HepG2 (cell line): ENCODE measurements at regions not wholly inside any gene's neighbourhood (a gene's known extent, or its start where the extent isn't known, plus 50 kb on each side); places are given as distances from the start of the nearest gene placed in this dataset.

Experiments
- ATAC-seq: fragments of 200-7000 bp; cut with Tn5 transposase; 3 replicates; pipeline ENCODE4 v1.9.1; 2020; ENCODE audit warnings: mild to moderate bottlenecking, moderate library complexity
- BruUV-seq: library from RNA; stranded (reverse); fragments of 400-500 nt; replicated peaks from 2 replicates; lab custom pipeline; 2021; lab: Mats Ljungman, UMichigan
- CTCF ChIA-PET: fragments of 300-600 bp; formaldehyde crosslinking; extraction: SDS; loops from one replicate; lab custom pipeline; 2021; ENCODE audit warnings: low total read pairs, inconsistent platforms, low intra/inter-chr PET ratio; lab: Yijun Ruan, JAX
- POLR2A ChIA-PET: fragments of 350-600 bp; sonication (Branson Sonifier 250); formaldehyde crosslinking; loops from one replicate; lab custom pipeline; 2020; ENCODE audit warnings: antibody characterized with exemption, inconsistent platforms; lab: Yijun Ruan, JAX
- DNase-seq: peaks from one replicate; pipeline ENCODE4 v3.0.0-alpha.2; 2015; ENCODE audit warnings: low spot score
- FAIRE-seq: peaks from 3 replicates; lab custom pipeline; 2011; peaks lifted over from hg19 to GRCh38; lab: Jason Lieb, UNC
- H2AFZ ChIP-seq: one replicate; pipeline ENCODE4 v1.6.1; 2011; ENCODE audit warnings: low read length, inconsistent platforms
- H3K27ac ChIP-seq: fragments of 300-600 bp; 3 replicates; pipeline ENCODE4 v1.8.0; 2011; ENCODE audit warnings: mixed run types, mild to moderate bottlenecking, mixed read lengths, low read length, inconsistent platforms; ENCODE audit not compliant: insufficient read depth; ENCODE audit errors: extremely low read length
- H3K27me3 ChIP-seq, 2 experiments: fragments of 200-600 bp in 1 of 2; 2 replicates in 1 of 2; 3 replicates in 1 of 2; pipeline versions ENCODE4 v1.6.0 to v1.8.0; 2011; ENCODE audit warnings: low read length in 2 of 2, mild to moderate bottlenecking in 2 of 2, moderate library complexity in 2 of 2, inconsistent platforms in 1 of 2; ENCODE audit not compliant: insufficient read depth in 2 of 2, control insufficient read depth in 1 of 2
- H3K36me3 ChIP-seq, 2 experiments: fragments of 200-600 bp in 1 of 2; replicated peaks in 1 of 2; 2 replicates in 1 of 2; 3 replicates in 1 of 2; pipeline versions ENCODE4 v1.5.1 to v1.8.0; 2011; ENCODE audit warnings: low read length in 2 of 2, inconsistent platforms in 1 of 2; ENCODE audit not compliant: insufficient read depth in 2 of 2, control insufficient read depth in 1 of 2
- H3K4me1 ChIP-seq: 2 replicates; pipeline ENCODE4 v1.5.1; 2012; ENCODE audit warnings: low read length, inconsistent platforms; ENCODE audit not compliant: insufficient read depth
- H3K4me2 ChIP-seq: 2 replicates; pipeline ENCODE4 v1.6.0; 2011; ENCODE audit warnings: low read depth, low read length, inconsistent platforms
- H3K4me3 ChIP-seq, 3 experiments: fragments of 200-600 bp in 1 of 3; sonication (generic), shearing (Covaris generic) in 1 of 3; replicated peaks in 1 of 3; 2 replicates each; pipeline ENCODE4 v1.5.1; 2011 to 2016; ENCODE audit warnings: low read length in 3 of 3, inconsistent platforms in 2 of 3, low read depth in 2 of 3, mild to moderate bottlenecking in 2 of 3, control low read depth in 1 of 3, mixed read lengths in 1 of 3; ENCODE audit not compliant: insufficient read depth in 1 of 3
- H3K79me2 ChIP-seq: one replicate; pipeline ENCODE4 v1.6.1; 2011; ENCODE audit warnings: low read length, inconsistent platforms; ENCODE audit not compliant: insufficient read depth
- H3K9ac ChIP-seq: 2 replicates; pipeline ENCODE4 v1.6.0; 2011; ENCODE audit warnings: mild to moderate bottlenecking, low read depth, low read length, inconsistent platforms; ENCODE audit not compliant: insufficient read depth
- H3K9me3 ChIP-seq: 2 replicates; pipeline ENCODE4 v1.5.1; 2012; ENCODE audit warnings: mild to moderate bottlenecking, low read length
- H4K20me1 ChIP-seq: 2 replicates; pipeline ENCODE4 v1.6.0; 2011; ENCODE audit warnings: inconsistent platforms, mild to moderate bottlenecking, low read length, moderate library complexity; ENCODE audit not compliant: insufficient read depth
- GATA4 ChIP-seq: sonication (generic); IDR thresholded peaks from 2 replicates; pipeline ENCODE4 v1.6.1; 2016; ENCODE audit warnings: antibody characterized with exemption, low read depth, borderline replicate concordance
- KDM5B ChIP-seq: sonication (generic); formaldehyde crosslinking; IDR thresholded peaks from 2 replicates; pipeline ENCODE4 v1.4.0; 2020; ENCODE audit warnings: missing genetic modification reagents, mild to moderate bottlenecking, borderline replicate concordance
- MEIS1 ChIP-seq: sonication (generic); formaldehyde crosslinking; IDR thresholded peaks from 2 replicates; pipeline ENCODE4 v1.9.0; 2021; ENCODE audit warnings: mild to moderate bottlenecking, missing genetic modification reagents, moderate library complexity, borderline replicate concordance
- MTF1 ChIP-seq: sonication (generic); formaldehyde crosslinking; IDR thresholded peaks from 2 replicates; pipeline ENCODE4 v1.5.0; 2020; ENCODE audit warnings: missing genetic modification reagents
- RARA ChIP-seq: IDR thresholded peaks from 2 replicates; pipeline ENCODE4 v1.6.1; 2016; ENCODE audit warnings: missing genetic modification reagents, missing compliant biosample characterization
- REXO4 ChIP-seq: sonication (generic); formaldehyde crosslinking; IDR thresholded peaks from 2 replicates; pipeline ENCODE4 v1.8.0; 2022; ENCODE audit warnings: missing genetic modification reagents, mild to moderate bottlenecking, borderline replicate concordance
- SNRNP70 ChIP-seq: fragments of 200-400 bp; formaldehyde crosslinking; IDR thresholded peaks from 2 replicates; pipeline ENCODE4 v1.6.1; 2017; ENCODE audit warnings: mild to moderate bottlenecking, low read depth, low read length, moderate library complexity
- ZMYM4 ChIP-seq: sonication (generic); formaldehyde crosslinking; IDR thresholded peaks from 2 replicates; pipeline ENCODE4 v1.8.1; 2023; ENCODE audit warnings: mild to moderate bottlenecking, missing genetic modification reagents
- ZNF460 ChIP-seq: sonication (generic); formaldehyde crosslinking; IDR thresholded peaks from 2 replicates; pipeline ENCODE4 v1.5.1; 2020; ENCODE audit warnings: missing genetic modification reagents, mild to moderate bottlenecking, borderline replicate concordance
- ZNF496 ChIP-seq: sonication (generic); formaldehyde crosslinking; IDR thresholded peaks from 2 replicates; pipeline ENCODE4 v1.8.1; 2023; ENCODE audit warnings: mild to moderate bottlenecking, moderate library complexity, missing genetic modification reagents; ENCODE audit not compliant: insufficient replicate concordance
- WGBS: methylation state at CpG from one replicate; pipeline ENCODE4 v1.1.6; 2017; ENCODE audit warnings: low lambda C conversion rate; 5-methylcytosine and 5-hydroxymethylcytosine counted together
- in situ Hi-C: cut with HindIII; loops from 2 replicates; pipeline ENCODE4 v1.10.0; 2017; ENCODE audit warnings: low pct_unique_long_range_greater_than_20kb; ENCODE audit not compliant: extremely low pct_ligation_motif_present
- intact Hi-C: fragments of 100-400 bp; cut with micrococcal nuclease; formaldehyde crosslinking; loops from one replicate; pipeline ENCODE4 v1.10.0; 2022; ENCODE audit not compliant: unreplicated experiment
- TF ChIP-seq, protein P1 (sequence below), 2 experiments: sonication (generic) in 1 of 2; formaldehyde crosslinking in 1 of 2; IDR thresholded peaks; 2 replicates each; pipeline versions ENCODE4 v1.4.0 to v1.6.1; 2018 to 2020; ENCODE audit warnings: missing genetic modification reagents in 2 of 2, borderline replicate concordance in 1 of 2, low read depth in 1 of 2, mild to moderate bottlenecking in 1 of 2, missing biosample characterization in 1 of 2
- TF ChIP-seq, protein P2 (sequence below): sonication (generic); formaldehyde crosslinking; IDR thresholded peaks from 2 replicates; pipeline ENCODE4 v1.4.0; 2020; ENCODE audit warnings: low read depth, missing genetic modification reagents
- TF ChIP-seq, protein P3 (sequence below): sonication (generic); formaldehyde crosslinking; IDR thresholded peaks from 2 replicates; pipeline ENCODE4 v1.4.0; 2020; ENCODE audit warnings: mild to moderate bottlenecking, low read depth, missing genetic modification reagents
- TF ChIP-seq, protein P4 (sequence below): IDR thresholded peaks from 2 replicates; pipeline ENCODE4 v1.6.1; 2018; ENCODE audit warnings: missing genetic modification reagents, mild to moderate bottlenecking, missing compliant biosample characterization

DNA sequence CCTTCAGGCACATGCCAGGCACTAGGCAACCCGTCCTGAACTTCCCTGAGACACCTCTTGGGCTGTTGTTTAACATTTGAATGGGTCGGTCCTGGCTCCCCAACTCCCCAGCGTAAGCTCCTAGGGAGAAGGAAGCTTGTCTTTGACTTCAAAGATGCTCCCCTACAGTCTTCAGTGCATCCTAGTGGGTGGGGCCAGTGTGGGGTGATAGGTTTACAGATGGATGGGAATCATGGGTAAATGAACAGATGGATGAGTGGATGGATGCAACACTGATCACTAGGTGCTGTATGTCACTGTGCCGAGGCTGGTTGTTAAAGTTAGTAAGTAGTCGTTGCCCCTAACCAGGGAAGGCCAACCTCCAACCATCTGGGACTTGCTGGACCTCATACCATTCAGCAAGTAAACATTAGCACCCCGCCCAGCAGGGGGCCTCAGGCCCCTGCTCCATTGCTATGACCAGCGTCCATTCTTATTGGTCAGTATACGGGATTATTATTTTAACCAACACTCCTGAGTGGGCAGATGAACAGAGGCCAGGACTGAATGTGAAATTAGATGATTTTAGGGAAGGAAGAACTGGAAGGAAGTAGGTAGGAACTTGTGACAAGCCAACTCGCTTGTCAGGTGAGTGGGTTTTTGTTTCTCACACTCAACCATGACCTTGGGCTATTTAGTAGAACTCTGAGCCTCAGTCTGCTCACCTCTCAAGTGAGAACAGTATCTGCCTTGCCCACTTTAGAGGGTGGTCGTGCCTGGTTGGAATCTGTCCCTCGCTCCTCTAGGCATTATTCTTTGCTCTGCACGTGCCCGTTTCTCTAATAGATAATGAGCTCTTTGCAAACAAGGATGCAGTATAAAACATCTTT lies 82.9 kb upstream of the FOXP4 start:
- peak overlapping the region in 1 of 3 experiments; percentile 24; a peak in 1 of 6 replicates for H3K4me3 ChIP-seq
- no peak overlapping the region for H3K9ac ChIP-seq
- intact Hi-C loops: loop anchor here (1.0 to 2.0 kb wide), 4 partner anchors 61 to 129 kb away; partner anchors contain the start of gene FOXP4
- in situ Hi-C loops: loop anchor here (5.0 kb wide), 2 partner anchors 129 to 219 kb away; no protein-coding TSS in a partner anchor
- ChIA-PET POLR2A (interaction anchor here (1.2 to 2.1 kb wide), 4 partner anchors 34 to 132 kb away, joined by 4 to 12 read pairs (median 7); no protein-coding TSS in a partner anchor), CTCF (interaction anchor here (0.9 to 4.8 kb wide), 5 partner anchors 94 to 139 kb away, joined by 3 to 66 read pairs (median 6); no protein-coding TSS in a partner anchor)
- no TSS peak for BruUV-seq
- no peak overlapping the region for H2AFZ ChIP-seq
- no peaks in the 10 kb centered on the region for H3K79me2 ChIP-seq
- H3K27me3 ChIP-seq: peaks cover 0 to 24% of the 10 kb centered on the region in 2 experiments
- WGBS: 11% methylated on average over 13 of the region's 13 CpGs
- no peaks in the 10 kb centered on the region for H4K20me1 ChIP-seq
- ATAC-seq: peak; percentile 92
- H3K36me3 ChIP-seq: no peaks in the 10 kb centered on the region
- FAIRE-seq: peak; percentile 84
- peaks cover 58% of the 10 kb centered on the region for H3K4me1 ChIP-seq
- no peak overlapping the region for H3K27ac ChIP-seq
- H3K4me2 ChIP-seq: peak overlapping the region; percentile 34
- H3K9me3 ChIP-seq: no peaks in the 10 kb centered on the region
- DNase-seq: peak; percentile 77
- no peak for TF ChIP-seq RARA (CRISPR knock-in tag)
- TF ChIP-seq, protein P1, sequence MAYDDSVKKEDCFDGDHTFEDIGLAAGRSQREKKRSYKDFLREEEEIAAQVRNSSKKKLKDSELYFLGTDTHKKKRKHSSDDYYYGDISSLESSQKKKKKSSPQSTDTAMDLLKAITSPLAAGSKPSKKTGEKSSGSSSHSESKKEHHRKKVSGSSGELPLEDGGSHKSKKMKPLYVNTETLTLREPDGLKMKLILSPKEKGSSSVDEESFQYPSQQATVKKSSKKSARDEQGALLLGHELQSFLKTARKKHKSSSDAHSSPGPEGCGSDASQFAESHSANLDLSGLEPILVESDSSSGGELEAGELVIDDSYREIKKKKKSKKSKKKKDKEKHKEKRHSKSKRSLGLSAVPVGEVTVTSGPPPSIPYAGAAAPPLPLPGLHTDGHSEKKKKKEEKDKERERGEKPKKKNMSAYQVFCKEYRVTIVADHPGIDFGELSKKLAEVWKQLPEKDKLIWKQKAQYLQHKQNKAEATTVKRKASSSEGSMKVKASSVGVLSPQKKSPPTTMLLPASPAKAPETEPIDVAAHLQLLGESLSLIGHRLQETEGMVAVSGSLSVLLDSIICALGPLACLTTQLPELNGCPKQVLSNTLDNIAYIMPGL (CRISPR knock-in tag; IDR thresholded peaks at IDR 0.05; ENCODE audit: borderline replicate concordance in 1 of 2, low read depth in 1 of 2): peak; percentile 36 to 64; a peak in 1 of 4 replicates
- TF ChIP-seq ZMYM4 (CRISPR knock-in tag): no peak
- no peak for TF ChIP-seq REXO4 (CRISPR knock-in tag)
- TF ChIP-seq KDM5B (CRISPR knock-in tag): no peak
- TF ChIP-seq, protein P2, sequence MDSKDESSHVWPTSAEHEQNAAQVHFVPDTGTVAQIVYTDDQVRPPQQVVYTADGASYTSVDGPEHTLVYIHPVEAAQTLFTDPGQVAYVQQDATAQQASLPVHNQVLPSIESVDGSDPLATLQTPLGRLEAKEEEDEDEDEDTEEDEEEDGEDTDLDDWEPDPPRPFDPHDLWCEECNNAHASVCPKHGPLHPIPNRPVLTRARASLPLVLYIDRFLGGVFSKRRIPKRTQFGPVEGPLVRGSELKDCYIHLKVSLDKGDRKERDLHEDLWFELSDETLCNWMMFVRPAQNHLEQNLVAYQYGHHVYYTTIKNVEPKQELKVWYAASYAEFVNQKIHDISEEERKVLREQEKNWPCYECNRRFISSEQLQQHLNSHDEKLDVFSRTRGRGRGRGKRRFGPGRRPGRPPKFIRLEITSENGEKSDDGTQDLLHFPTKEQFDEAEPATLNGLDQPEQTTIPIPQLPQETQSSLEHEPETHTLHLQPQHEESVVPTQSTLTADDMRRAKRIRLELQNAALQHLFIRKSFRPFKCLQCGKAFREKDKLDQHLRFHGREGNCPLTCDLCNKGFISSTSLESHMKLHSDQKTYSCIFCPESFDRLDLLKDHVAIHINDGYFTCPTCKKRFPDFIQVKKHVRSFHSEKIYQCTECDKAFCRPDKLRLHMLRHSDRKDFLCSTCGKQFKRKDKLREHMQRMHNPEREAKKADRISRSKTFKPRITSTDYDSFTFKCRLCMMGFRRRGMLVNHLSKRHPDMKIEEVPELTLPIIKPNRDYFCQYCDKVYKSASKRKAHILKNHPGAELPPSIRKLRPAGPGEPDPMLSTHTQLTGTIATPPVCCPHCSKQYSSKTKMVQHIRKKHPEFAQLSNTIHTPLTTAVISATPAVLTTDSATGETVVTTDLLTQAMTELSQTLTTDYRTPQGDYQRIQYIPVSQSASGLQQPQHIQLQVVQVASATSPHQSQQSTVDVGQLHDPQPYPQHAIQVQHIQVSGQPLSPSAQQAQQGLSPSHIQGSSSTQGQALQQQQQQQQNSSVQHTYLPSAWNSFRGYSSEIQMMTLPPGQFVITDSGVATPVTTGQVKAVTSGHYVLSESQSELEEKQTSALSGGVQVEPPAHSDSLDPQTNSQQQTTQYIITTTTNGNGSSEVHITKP (CRISPR knock-in tag): no peak
- TF ChIP-seq, protein P3, sequence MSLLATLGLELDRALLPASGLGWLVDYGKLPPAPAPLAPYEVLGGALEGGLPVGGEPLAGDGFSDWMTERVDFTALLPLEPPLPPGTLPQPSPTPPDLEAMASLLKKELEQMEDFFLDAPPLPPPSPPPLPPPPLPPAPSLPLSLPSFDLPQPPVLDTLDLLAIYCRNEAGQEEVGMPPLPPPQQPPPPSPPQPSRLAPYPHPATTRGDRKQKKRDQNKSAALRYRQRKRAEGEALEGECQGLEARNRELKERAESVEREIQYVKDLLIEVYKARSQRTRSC (CRISPR knock-in tag): no peak
- TF ChIP-seq MEIS1: no peak
- no peak for TF ChIP-seq MTF1
- TF ChIP-seq, protein P4, sequence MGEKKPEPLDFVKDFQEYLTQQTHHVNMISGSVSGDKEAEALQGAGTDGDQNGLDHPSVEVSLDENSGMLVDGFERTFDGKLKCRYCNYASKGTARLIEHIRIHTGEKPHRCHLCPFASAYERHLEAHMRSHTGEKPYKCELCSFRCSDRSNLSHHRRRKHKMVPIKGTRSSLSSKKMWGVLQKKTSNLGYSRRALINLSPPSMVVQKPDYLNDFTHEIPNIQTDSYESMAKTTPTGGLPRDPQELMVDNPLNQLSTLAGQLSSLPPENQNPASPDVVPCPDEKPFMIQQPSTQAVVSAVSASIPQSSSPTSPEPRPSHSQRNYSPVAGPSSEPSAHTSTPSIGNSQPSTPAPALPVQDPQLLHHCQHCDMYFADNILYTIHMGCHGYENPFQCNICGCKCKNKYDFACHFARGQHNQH: peak; percentile 63; the same call in 1 of the 2 replicates
- TF ChIP-seq SNRNP70: no peak
- no peak for TF ChIP-seq GATA4
- TF ChIP-seq ZNF496 (CRISPR knock-in tag): no peak
- no peak for TF ChIP-seq ZNF460 (CRISPR knock-in tag)
